Erythroblast (primary cell): ENCODE measurements at regions not wholly inside any gene's neighbourhood (a gene's known extent, or its start where the extent isn't known, plus 50 kb on each side); places are given as distances from the start of the nearest gene placed in this dataset.
"Not testable (repeated sequence)": the region's sequence is repeated elsewhere in the genome, so short reads cannot be mapped to it uniquely, and the experiment has no call there.

Source experiments
- GATA1 ChIP-seq: IDR thresholded peaks from 2 replicates; pipeline ENCODE4 v1.6.1; 2011; ENCODE audit warnings: low read depth, mild to moderate bottlenecking, control low read depth, low read length, moderate library complexity
- POLR2A ChIP-seq: IDR thresholded peaks from 2 replicates; pipeline ENCODE4 v1.6.1; 2011; ENCODE audit warnings: mild to moderate bottlenecking, low read length

DNA sequence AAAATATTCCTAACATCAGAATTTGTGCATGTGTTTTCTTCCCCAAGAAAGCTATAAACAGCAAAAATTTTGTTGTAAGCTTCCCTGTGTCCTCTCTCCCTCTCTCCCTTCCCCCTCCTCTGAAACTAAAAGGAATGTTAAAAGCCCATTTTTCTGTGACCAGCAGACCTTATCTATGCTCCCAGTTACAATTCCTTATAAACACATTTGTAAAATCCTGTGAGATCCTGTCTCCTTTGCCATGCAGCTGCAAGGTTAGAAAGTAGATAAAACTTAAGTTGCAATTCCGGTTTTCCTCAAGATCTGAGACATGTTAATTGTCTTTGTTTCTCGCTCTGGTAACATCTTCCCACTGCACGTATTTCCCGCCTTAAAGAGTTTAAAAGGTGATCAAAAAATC lies 370.3 kb upstream of the TRPC7 start:
- not testable (repeated sequence) for TF ChIP-seq POLR2A, GATA1
